Neural progenitor cell (in vitro differentiated cells): ENCODE measurements at regions not wholly inside any gene's neighbourhood (a gene's known extent, or its start where the extent isn't known, plus 50 kb on each side); places are given as distances from the start of the nearest gene placed in this dataset.

Experiments
- DNase-seq: peaks from one replicate; pipeline ENCODE4 v3.0.0-alpha.2; 2016; ENCODE audit warnings: low spot score
- H2AFZ ChIP-seq: fragments of 200-600 bp; sonication (generic); replicated peaks from 2 replicates; pipeline ENCODE4 v1.6.1; 2016; ENCODE audit warnings: antibody characterized with exemption
- H3F3A ChIP-seq: fragments of 200-600 bp; sonication (generic); 2 replicates; pipeline ENCODE4 v1.6.1; 2016; ENCODE audit warnings: antibody characterized with exemption, low read depth
- H3K27ac ChIP-seq: fragments of 200-600 bp; sonication (generic); 2 replicates; pipeline ENCODE4 v1.5.1; 2016; ENCODE audit warnings: mild to moderate bottlenecking
- H3K27me3 ChIP-seq: fragments of 200-600 bp; sonication (generic); 2 replicates; pipeline ENCODE4 v1.6.1; 2016; ENCODE audit warnings: mild to moderate bottlenecking, moderate library complexity
- H3K36me3 ChIP-seq: fragments of 200-600 bp; sonication (generic); 2 replicates; pipeline ENCODE4 v1.5.1; 2016
- H3K4me1 ChIP-seq: fragments of 200-600 bp; sonication (generic); 2 replicates; pipeline ENCODE4 v1.6.1; 2016; ENCODE audit warnings: mixed run types
- H3K4me2 ChIP-seq: fragments of 200-600 bp; sonication (generic); 2 replicates; pipeline ENCODE4 v1.6.1; 2016
- H3K4me3 ChIP-seq: fragments of 200-600 bp; sonication (generic); 2 replicates; pipeline ENCODE4 v1.5.1; 2016
- H3K79me2 ChIP-seq: fragments of 200-600 bp; sonication (generic); 2 replicates; pipeline ENCODE4 v1.6.1; 2016; ENCODE audit warnings: low read depth
- H3K9ac ChIP-seq: fragments of 200-600 bp; sonication (generic); 2 replicates; pipeline ENCODE4 v1.6.1; 2016
- H3K9me3 ChIP-seq: fragments of 200-600 bp; sonication (generic); 2 replicates; pipeline ENCODE4 v1.5.1; 2016; ENCODE audit warnings: low read depth
- H4K20me1 ChIP-seq: fragments of 200-600 bp; sonication (generic); 2 replicates; pipeline ENCODE4 v1.6.1; 2016; ENCODE audit warnings: low read depth
- H3K27ac Mint-ChIP-seq: 3 replicates; pipeline ENCODE4 v1.8.0; 2021; ENCODE audit warnings: mixed read lengths
- H3K27me3 Mint-ChIP-seq: 2 replicates; pipeline ENCODE4 v1.8.0; 2022; ENCODE audit warnings: low read depth, mild to moderate bottlenecking, inconsistent platforms, moderate library complexity, mixed read lengths; ENCODE audit not compliant: insufficient read depth
- H3K36me3 Mint-ChIP-seq: 3 replicates; pipeline ENCODE4 v1.8.0; 2021; ENCODE audit warnings: mixed read lengths
- H3K4me1 Mint-ChIP-seq: 3 replicates; pipeline ENCODE4 v1.8.0; 2021; ENCODE audit warnings: mixed read lengths
- H3K4me3 Mint-ChIP-seq: 3 replicates; pipeline ENCODE4 v1.8.0; 2021; ENCODE audit warnings: mild to moderate bottlenecking, moderate library complexity, mixed read lengths
- H3K9me3 Mint-ChIP-seq: 3 replicates; pipeline ENCODE4 v1.8.0; 2020; ENCODE audit warnings: mixed read lengths
- EZH2 ChIP-seq: fragments of 200-600 bp; sonication (generic); IDR thresholded peaks from 2 replicates; pipeline ENCODE4 v1.6.1; 2017; ENCODE audit warnings: antibody characterized with exemption, mild to moderate bottlenecking, moderate library complexity
- EZH2phosphoT487 ChIP-seq: fragments of 200-600 bp; sonication (generic); IDR thresholded peaks from 2 replicates; pipeline ENCODE4 v1.6.1; 2017; ENCODE audit warnings: antibody characterized with exemption
- TF ChIP-seq, protein P1 (sequence below): fragments of 200-600 bp; sonication (generic); IDR thresholded peaks from 2 replicates; pipeline ENCODE4 v1.5.1; 2017; ENCODE audit warnings: antibody characterized with exemption, mild to moderate bottlenecking

DNA sequence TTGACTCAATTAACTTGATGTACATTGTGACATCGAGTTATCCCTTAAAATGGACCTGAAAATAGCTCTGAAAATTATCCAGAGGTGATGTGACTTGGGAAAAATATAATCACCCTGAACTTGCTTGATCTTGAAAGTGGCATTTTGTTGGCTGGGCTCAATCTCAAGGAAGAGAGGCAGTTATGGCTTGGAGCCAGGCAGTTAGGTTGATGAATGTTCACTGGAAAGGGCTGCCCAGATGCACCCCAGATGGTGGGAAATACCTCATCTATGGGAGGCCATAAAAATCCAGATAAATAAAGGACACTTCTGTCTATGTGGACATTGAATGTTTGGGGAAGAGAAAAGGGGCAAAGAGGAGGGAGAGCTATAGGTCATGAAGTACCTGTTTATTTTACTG is 55.7 kb upstream of the OR5AN1 start:
- TF ChIP-seq EZH2, result no peak
- TF ChIP-seq, protein P1, sequence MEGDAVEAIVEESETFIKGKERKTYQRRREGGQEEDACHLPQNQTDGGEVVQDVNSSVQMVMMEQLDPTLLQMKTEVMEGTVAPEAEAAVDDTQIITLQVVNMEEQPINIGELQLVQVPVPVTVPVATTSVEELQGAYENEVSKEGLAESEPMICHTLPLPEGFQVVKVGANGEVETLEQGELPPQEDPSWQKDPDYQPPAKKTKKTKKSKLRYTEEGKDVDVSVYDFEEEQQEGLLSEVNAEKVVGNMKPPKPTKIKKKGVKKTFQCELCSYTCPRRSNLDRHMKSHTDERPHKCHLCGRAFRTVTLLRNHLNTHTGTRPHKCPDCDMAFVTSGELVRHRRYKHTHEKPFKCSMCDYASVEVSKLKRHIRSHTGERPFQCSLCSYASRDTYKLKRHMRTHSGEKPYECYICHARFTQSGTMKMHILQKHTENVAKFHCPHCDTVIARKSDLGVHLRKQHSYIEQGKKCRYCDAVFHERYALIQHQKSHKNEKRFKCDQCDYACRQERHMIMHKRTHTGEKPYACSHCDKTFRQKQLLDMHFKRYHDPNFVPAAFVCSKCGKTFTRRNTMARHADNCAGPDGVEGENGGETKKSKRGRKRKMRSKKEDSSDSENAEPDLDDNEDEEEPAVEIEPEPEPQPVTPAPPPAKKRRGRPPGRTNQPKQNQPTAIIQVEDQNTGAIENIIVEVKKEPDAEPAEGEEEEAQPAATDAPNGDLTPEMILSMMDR, result no peak
- no peak for TF ChIP-seq EZH2phosphoT487
- H3K9me3 Mint-ChIP-seq, result peaks cover 14% of the 10 kb centered on the region

DNA sequence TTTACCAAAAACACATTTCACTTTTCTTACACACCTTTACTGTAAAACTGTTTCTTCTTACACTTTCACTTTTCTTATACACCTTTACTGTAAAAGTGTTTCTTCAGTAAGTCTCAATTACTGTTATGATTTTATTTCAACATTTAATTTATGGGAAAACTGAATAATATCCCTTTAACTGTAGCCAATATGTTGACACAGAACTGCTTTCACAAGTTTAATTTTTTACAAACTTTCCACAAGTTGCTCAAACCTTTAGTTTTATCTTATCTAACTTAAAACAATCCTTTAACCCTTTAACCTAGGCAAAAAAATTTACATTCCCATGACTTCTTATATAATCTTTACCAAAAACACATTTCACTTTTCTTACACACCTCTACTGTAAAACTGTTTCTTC is 63.3 kb upstream of the OR5AN1 start:
- Mint-ChIP-seq H3K9me3 (peaks cover 14% of the 10 kb centered on the region), H3K4me3 (no peak overlapping the region), H3K27ac (no peak overlapping the region), H3K36me3 (no peaks in the 10 kb centered on the region), H3K4me1 (peaks cover 5% of the 10 kb centered on the region), H3K27me3 (peaks cover 3% of the 10 kb centered on the region)
- H3K36me3 ChIP-seq, result no peaks in the 10 kb centered on the region
- H3K4me2 ChIP-seq, result no peak overlapping the region
- H3K9me3 ChIP-seq, result peaks cover 24% of the 10 kb centered on the region
- H3K79me2 ChIP-seq, result no peaks in the 10 kb centered on the region
- H2AFZ ChIP-seq, result no peak overlapping the region
- H3K4me1 ChIP-seq, result no peaks in the 10 kb centered on the region
- no peak for TF ChIP-seq EZH2
- TF ChIP-seq, protein P1, result no peak
- H3K9ac ChIP-seq, result no peak overlapping the region
- DNase-seq, result no peak
- no peaks in the 10 kb centered on the region for H3K27me3 ChIP-seq
- H4K20me1 ChIP-seq, result no peaks in the 10 kb centered on the region
- no peaks in the 10 kb centered on the region for H3F3A ChIP-seq
- H3K27ac ChIP-seq, result no peak overlapping the region
- H3K4me3 ChIP-seq, result no peak overlapping the region

More for the DNA sequence above, 55.7 kb upstream of the OR5AN1 start:
- DNase-seq, result no peak
- Mint-ChIP-seq H3K27me3 (no peaks in the 10 kb centered on the region), H3K4me3 (no peak overlapping the region), H3K27ac (no peak overlapping the region), H3K4me1 (peaks cover 17% of the 10 kb centered on the region), H3K36me3 (no peaks in the 10 kb centered on the region)
- no peaks in the 10 kb centered on the region for H3K36me3 ChIP-seq
- H3K9ac ChIP-seq, result no peak overlapping the region
- no peak overlapping the region for H3K27ac ChIP-seq
- no peaks in the 10 kb centered on the region for H3F3A ChIP-seq
- no peaks in the 10 kb centered on the region for H3K4me1 ChIP-seq
- no peak overlapping the region for H2AFZ ChIP-seq
- H4K20me1 ChIP-seq, result no peaks in the 10 kb centered on the region
- no peaks in the 10 kb centered on the region for H3K27me3 ChIP-seq
- H3K79me2 ChIP-seq, result no peaks in the 10 kb centered on the region
- H3K9me3 ChIP-seq, result peaks cover 7% of the 10 kb centered on the region
- no peak overlapping the region for H3K4me3 ChIP-seq
- no peak overlapping the region for H3K4me2 ChIP-seq

DNA sequence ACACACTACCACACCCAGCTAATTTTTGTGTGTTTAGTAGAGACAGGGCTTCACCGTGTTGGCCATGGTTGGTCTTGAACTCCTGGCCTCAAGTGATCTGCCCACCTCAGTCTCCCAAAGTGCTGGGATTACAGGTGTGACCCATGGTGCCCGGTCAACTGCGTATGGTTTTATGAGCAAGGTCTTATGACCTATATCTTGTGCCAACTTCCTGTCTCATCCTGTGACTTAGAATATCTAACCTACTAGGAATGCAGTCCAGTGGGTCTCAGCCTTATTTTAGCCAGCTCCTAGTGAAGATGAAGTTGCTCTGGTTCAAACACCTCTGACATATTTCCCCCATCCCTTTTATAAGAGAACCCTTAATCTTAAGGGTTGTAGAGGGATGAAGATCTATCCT is 66.1 kb upstream of the OR5AN1 start:
- H3F3A ChIP-seq, result no peaks in the 10 kb centered on the region
- Mint-ChIP-seq H3K4me1 (peaks cover 5% of the 10 kb centered on the region), H3K27me3 (peaks cover 3% of the 10 kb centered on the region), H3K9me3 (peaks cover 16% of the 10 kb centered on the region), H3K36me3 (no peaks in the 10 kb centered on the region), H3K4me3 (no peak overlapping the region), H3K27ac (no peak overlapping the region)
- H4K20me1 ChIP-seq, result no peaks in the 10 kb centered on the region
- H3K27ac ChIP-seq, result no peak overlapping the region
- H3K4me1 ChIP-seq, result no peaks in the 10 kb centered on the region
- no peak overlapping the region for H2AFZ ChIP-seq
- no peak for DNase-seq
- H3K4me3 ChIP-seq, result no peak overlapping the region
- peaks cover 24% of the 10 kb centered on the region for H3K9me3 ChIP-seq
- no peaks in the 10 kb centered on the region for H3K79me2 ChIP-seq
- no peaks in the 10 kb centered on the region for H3K27me3 ChIP-seq
- no peak overlapping the region for H3K4me2 ChIP-seq
- TF ChIP-seq EZH2 (no peak), EZH2phosphoT487 (no peak)
- TF ChIP-seq, protein P1, result no peak
- H3K36me3 ChIP-seq, result no peaks in the 10 kb centered on the region
- H3K9ac ChIP-seq, result no peak overlapping the region
